Dendritic cell treated with granulocyte-macrophage colony-stimulating factor and Interleukin-4, amounts not matched to agents 40 ng/mL and 50 ng/mL, for 4 days (primary cell): ENCODE measurements at regions not wholly inside any gene's neighbourhood (a gene's known extent, or its start where the extent isn't known, plus 50 kb on each side); places are given as distances from the start of the nearest gene placed in this dataset.
"Not testable (repeated sequence)": the region's sequence is repeated elsewhere in the genome, so short reads cannot be mapped to it uniquely, and the experiment has no call there.

ENCODE experiments used
- H3K27ac Mint-ChIP-seq: one replicate; pipeline ENCODE4 v1.8.0; 2022; ENCODE audit warnings: mild to moderate bottlenecking, mixed read lengths
- H3K27me3 Mint-ChIP-seq: one replicate; pipeline ENCODE4 v1.8.0; 2022; ENCODE audit warnings: mild to moderate bottlenecking, mixed read lengths
- H3K36me3 Mint-ChIP-seq: one replicate; pipeline ENCODE4 v1.8.0; 2022; ENCODE audit warnings: low read depth, mixed read lengths
- H3K4me1 Mint-ChIP-seq: one replicate; pipeline ENCODE4 v1.8.0; 2022; ENCODE audit warnings: low read depth, mixed read lengths
- H3K4me3 Mint-ChIP-seq: one replicate; pipeline ENCODE4 v1.8.0; 2022; ENCODE audit warnings: mild to moderate bottlenecking, moderate library complexity, mixed read lengths
- H3K9me3 Mint-ChIP-seq: one replicate; pipeline ENCODE4 v1.8.0; 2022; ENCODE audit warnings: mixed read lengths
- intact Hi-C: fragments of 100-400 bp; cut with micrococcal nuclease; formaldehyde crosslinking; loops from one replicate; pipeline ENCODE4 v1.15.0; 2022

DNA sequence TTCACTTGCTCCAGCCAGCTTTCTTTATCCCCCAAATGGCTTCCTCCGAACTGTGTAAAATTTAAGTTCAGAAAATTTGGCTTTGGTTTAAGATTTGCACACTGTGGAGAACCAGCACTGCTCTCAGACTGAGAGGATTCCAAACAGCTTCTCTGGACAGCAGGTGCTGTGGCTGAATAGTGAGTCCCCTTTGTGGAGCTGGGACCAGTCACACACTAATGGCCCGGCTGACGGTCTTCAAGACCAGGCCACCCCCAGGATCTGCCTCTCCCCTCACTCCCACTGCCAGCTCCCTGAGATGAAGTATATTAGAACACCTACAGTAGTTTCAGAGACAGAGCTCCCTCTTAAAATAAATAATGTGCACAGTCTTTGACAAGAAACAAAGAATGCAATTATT, 267.3 kb downstream of the BCAT1 start:
- intact Hi-C loops: no loop called here
- peaks cover 7% of the 10 kb centered on the region for H3K4me1 Mint-ChIP-seq
- no peak overlapping the region for H3K4me3 Mint-ChIP-seq
- H3K36me3 Mint-ChIP-seq: no peaks in the 10 kb centered on the region
- no peaks in the 10 kb centered on the region for H3K27me3 Mint-ChIP-seq
- no peaks in the 10 kb centered on the region for H3K9me3 Mint-ChIP-seq
- no peak overlapping the region for H3K27ac Mint-ChIP-seq

DNA sequence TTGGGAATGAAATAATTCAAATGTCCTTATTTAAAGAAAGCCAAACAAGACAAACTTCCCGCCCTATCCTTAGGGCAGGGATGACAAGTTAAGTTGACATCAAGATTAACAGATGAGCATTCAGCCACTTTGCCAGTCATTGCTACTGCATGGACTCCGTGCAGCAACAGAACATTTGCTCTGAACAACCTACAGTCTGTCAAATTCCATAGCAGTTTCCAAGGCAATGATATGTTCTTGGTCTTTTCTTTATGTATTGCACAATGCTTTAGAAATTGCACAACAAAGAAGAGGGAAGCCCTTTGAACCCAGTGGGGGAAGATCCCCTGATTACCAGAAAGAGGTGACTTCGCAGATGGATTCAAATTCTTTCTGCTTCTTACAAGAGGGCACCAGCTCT, 269.8 kb downstream of the BCAT1 start:
- intact Hi-C loops: no loop called here
- no peak overlapping the region for H3K4me3 Mint-ChIP-seq
- no peaks in the 10 kb centered on the region for H3K9me3 Mint-ChIP-seq
- H3K4me1 Mint-ChIP-seq: peaks cover 7% of the 10 kb centered on the region
- no peaks in the 10 kb centered on the region for H3K36me3 Mint-ChIP-seq
- H3K27me3 Mint-ChIP-seq: no peaks in the 10 kb centered on the region
- H3K27ac Mint-ChIP-seq: no peak overlapping the region

DNA sequence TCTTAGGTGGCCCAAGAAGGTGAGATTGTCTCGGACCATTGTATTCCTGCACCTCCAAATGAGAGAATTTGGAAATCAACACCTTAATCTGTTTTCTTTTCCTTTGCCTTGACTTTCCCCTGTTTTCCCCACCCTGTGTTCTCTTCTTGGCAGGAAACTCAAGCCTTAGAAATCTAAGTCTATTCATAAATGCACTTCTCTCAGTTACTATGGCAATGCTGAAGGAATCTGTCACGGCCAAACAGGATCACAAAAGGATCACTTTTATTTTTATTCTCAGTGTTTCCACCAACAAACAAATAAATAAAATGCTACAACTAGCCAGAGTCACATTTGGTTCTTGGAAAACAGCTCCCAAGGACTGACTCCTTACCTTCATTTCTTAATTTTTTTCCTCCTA, 270.5 kb downstream of the BCAT1 start:
- intact Hi-C loops: no loop called here
- Mint-ChIP-seq H3K36me3 (no peaks in the 10 kb centered on the region), H3K27me3 (no peaks in the 10 kb centered on the region), H3K27ac (no peak overlapping the region), H3K4me1 (peaks cover 7% of the 10 kb centered on the region), H3K9me3 (no peaks in the 10 kb centered on the region), H3K4me3 (no peak overlapping the region)

DNA sequence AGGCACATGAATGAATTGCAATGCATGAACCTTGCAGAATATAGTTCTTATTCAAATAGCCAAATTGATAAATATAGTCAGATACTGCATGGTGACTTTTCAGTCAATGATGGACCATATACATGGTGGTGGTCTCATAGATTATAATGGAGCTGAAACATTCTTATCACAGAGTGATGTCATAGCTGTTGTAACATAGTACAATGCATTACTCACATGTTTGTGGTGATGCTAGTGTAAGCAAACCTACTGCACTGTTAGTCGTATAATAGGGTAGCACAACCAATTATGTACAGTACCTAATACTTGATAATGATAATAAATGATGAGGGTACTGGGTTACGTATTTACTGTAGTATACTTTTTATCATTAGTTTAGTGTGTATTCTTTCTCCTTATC, 280.3 kb downstream of the BCAT1 start:
- Mint-ChIP-seq H3K27ac (no peak overlapping the region), H3K36me3 (no peaks in the 10 kb centered on the region), H3K27me3 (no peaks in the 10 kb centered on the region), H3K9me3 (no peaks in the 10 kb centered on the region), H3K4me3 (no peak overlapping the region), H3K4me1 (peaks cover 12% of the 10 kb centered on the region)
- intact Hi-C loops: no loop called here

DNA sequence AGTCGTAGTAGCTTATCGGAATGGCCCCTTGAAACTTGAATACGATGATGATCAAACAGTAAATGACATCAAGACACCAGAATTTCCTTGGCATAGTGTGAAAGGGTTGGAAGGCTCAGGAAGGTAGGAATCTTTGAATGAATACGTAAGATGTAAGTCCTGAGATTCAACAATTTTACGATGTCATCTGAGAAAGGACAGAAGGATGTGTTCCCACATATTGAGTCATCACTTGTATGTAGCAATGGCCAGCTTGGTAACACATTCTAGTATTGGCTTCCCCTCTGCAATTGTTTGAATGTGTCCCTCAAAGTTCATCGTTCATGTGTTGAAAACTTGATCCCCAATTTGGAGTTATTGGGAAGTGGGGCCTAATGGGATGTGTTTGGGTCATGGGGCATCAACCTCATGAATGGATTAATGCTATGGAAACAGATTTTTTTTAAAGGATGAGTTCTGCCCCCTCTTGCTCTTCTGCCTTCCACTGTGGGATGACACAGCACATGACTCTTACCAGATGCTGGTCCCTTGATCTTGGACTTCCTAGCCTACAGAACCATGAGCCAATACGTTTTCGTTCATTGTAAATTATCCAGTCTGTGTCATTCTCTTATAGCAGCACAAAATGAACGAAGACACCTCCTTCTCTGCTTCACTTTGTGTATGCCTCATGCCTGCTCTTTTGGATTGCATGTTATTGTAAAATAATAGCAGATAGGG, 284.6 kb downstream of the BCAT1 start:
- no peak overlapping the region for H3K4me3 Mint-ChIP-seq
- no peaks in the 10 kb centered on the region for H3K36me3 Mint-ChIP-seq
- no peak overlapping the region for H3K27ac Mint-ChIP-seq
- no peaks in the 10 kb centered on the region for H3K9me3 Mint-ChIP-seq
- H3K4me1 Mint-ChIP-seq: peaks cover 43% of the 10 kb centered on the region
- intact Hi-C loops: no loop called here
- H3K27me3 Mint-ChIP-seq: no peaks in the 10 kb centered on the region

DNA sequence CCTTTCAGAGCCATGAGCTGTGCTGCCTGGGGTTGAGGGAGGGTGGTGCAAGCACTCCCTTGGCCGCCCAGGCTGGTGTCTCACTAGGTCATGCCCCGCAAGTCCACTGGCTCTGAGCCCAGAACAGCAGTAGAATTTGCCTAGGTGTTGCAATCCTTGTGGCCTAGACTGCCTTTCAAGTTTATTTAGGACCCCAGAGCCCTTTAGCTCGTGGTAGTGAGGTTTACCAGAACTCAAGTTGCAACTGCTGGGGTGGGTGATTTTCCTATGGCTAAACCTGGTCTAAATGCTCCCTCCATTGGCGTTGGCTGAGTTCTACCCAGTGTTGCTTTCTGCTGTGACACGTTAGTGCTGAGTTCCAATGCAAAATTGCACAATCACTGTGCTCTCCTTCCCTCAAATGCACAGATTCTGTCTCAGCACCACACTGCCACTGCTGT, 287.2 kb downstream of the BCAT1 start:
- Mint-ChIP-seq H3K36me3 (no peaks in the 10 kb centered on the region), H3K9me3 (no peaks in the 10 kb centered on the region), H3K4me3 (no peak overlapping the region), H3K27ac (no peak overlapping the region), H3K27me3 (no peaks in the 10 kb centered on the region), H3K4me1 (peaks cover 54% of the 10 kb centered on the region)
- intact Hi-C loops: no loop called here

DNA sequence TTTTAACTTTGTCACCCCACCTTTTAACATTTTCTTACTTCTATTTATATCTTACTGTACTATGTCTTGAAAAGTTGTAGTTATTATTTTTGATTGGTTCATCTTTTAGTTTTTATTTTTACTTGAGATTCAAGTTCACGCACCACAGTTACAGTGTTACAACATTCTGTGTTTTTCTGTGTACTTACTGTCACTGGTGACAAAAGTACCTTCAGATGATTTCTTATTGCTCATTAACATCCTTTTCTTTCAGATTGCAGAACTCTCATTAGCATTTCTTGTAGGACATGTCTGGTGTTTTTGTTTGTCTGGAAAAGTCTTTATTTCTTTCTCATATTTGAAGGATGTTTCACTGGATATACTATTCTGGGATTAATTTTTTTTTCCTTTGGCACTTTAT, 289.9 kb downstream of the BCAT1 start:
- Mint-ChIP-seq H3K27ac (no peak overlapping the region), H3K4me3 (no peak overlapping the region), H3K9me3 (no peaks in the 10 kb centered on the region), H3K36me3 (no peaks in the 10 kb centered on the region), H3K4me1 (peaks cover 46% of the 10 kb centered on the region), H3K27me3 (no peaks in the 10 kb centered on the region)
- intact Hi-C loops: no loop called here

DNA sequence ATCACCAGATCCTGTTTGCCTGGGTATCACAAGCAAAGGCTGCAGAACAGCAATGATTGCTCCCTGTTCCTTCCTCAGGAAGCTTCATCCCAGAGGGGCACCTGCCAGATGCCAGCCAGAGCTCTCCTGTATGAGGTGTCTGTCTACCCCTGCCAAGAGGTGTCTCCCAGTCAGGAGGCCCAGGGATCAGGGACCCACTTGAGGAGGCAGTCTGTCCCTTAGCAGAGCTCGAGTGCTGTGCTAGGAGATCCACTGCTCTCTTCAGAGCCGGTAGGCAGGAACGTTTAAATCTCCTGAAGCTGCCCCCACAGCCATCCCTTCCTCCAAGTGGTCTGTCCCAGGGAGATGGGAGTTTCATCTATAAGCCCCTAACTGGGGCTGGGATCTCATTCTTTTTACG, 294.6 kb downstream of the BCAT1 start:
- H3K27me3 Mint-ChIP-seq, H3K36me3 Mint-ChIP-seq, H3K9me3 Mint-ChIP-seq, H3K27ac Mint-ChIP-seq, H3K4me3 Mint-ChIP-seq, intact Hi-C loops: not testable (repeated sequence)
- peaks cover 11% of the 10 kb centered on the region for H3K4me1 Mint-ChIP-seq

DNA sequence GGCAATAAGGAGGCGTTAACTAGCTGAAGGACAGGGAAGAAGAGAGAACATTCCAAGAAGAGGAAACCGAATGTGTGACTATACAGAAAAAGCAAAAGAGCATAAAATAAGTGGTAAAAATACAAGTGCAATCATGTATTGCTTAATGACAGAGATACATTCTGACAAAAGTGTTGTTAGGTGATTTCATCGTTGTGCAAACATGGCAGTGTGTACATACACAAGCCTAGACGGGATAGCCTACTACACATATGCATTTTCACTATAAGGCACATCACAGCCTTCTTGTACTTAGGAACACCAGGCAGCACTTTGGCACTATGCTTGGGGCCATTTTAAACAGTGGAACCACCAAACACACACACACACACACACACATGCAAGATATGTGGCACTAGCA, 299.3 kb downstream of the BCAT1 start:
- H3K4me1 Mint-ChIP-seq: no peaks in the 10 kb centered on the region
- no peak overlapping the region for H3K4me3 Mint-ChIP-seq
- peaks cover 2% of the 10 kb centered on the region for H3K27me3 Mint-ChIP-seq
- no peaks in the 10 kb centered on the region for H3K9me3 Mint-ChIP-seq
- intact Hi-C loops: no loop called here
- no peaks in the 10 kb centered on the region for H3K36me3 Mint-ChIP-seq
- H3K27ac Mint-ChIP-seq: no peak overlapping the region

DNA sequence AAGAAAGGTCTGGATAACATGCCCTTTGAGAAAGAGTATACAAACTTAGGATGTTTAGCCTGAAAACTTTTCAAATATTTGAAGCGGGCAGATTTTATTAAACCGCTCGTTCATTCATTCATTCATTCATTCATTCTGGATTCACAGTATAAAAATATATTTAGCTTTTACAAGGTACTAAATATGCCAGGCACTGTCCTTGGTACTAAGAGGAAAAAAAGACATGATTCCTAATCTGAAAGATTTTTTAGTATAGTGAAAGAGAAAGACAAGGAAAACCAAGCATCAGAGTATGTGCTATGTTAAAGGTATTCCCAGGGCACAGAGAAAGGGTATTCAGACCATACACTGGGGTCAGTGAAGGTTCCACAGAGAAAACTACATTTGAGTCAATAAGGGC, 299.7 kb downstream of the BCAT1 start:
- Mint-ChIP-seq H3K27me3 (peaks cover 2% of the 10 kb centered on the region), H3K4me1 (no peaks in the 10 kb centered on the region), H3K36me3 (no peaks in the 10 kb centered on the region), H3K4me3 (no peak overlapping the region), H3K27ac (no peak overlapping the region), H3K9me3 (no peaks in the 10 kb centered on the region)
- intact Hi-C loops: no loop called here

DNA sequence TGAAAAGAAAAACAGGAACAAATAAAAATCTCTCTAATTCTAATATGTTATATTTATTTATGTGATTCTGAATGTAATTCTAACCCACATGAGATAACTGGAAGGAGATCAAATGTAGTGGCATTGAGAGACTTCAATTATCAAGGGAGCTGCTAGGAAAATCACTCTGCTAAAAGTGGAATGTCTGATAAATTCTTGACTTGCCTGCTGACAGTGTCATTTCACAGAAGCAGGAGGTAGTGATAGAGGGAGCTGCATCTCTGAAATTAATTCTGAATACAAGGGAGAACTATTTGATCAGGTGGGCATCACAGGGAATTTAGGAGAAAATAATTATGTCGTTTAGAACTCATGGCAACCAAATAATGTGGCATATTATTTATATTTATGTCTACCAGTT, 303.6 kb downstream of the BCAT1 start:
- no peak overlapping the region for H3K27ac Mint-ChIP-seq
- peaks cover 9% of the 10 kb centered on the region for H3K4me1 Mint-ChIP-seq
- intact Hi-C loops: no loop called here
- H3K27me3 Mint-ChIP-seq: no peaks in the 10 kb centered on the region
- H3K36me3 Mint-ChIP-seq: no peaks in the 10 kb centered on the region
- no peaks in the 10 kb centered on the region for H3K9me3 Mint-ChIP-seq
- no peak overlapping the region for H3K4me3 Mint-ChIP-seq

DNA sequence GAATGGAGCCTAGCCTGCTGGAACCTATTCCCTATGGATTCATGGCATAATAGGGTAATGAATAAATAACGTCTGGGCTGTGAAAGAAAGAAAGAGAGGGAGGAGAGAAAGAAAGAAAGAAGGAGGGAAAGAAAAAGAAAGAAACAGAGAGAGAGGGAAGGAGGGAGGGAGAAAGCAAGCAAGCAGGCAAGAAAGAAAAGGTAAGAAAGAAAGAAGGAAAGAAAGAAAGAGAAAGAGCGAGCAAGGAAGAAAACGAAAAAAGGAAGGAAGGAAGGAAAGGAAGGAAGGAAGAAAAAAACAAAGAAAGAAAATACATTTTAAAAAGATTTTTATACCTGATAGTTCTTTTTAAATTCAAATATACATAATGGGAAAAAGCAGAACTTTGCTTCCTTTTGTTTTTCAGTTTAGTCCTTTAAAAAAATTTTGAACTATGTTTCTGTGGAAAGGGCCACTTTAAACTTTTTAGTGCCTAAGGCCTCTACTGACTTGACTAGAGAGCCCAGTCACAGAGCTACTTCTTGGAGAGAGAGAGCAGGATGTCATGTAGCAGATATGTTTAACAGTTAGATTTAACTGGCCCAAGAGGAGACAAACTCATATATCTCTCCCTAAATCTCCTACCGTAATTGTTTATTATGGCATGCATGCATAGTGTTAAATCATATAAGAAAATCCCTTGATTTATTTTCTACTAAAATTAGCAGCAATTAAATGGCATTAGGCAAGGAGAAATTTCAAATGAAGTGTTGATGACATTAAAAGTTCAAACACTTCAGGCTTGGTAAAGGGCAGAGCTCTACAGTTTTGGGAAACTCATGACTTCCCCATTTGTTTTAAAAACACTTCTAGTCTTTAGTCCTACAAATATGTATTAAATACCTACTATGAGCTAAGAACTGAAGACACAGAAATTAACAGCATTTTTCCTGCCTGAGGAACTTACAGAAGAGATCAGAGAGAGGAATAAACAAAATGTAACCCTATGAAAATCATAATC, 305.5 kb downstream of the BCAT1 start:
- H3K36me3 Mint-ChIP-seq: no peaks in the 10 kb centered on the region
- H3K9me3 Mint-ChIP-seq: no peaks in the 10 kb centered on the region
- H3K4me1 Mint-ChIP-seq: peaks cover 9% of the 10 kb centered on the region
- peak overlapping the region; percentile 9 for H3K27ac Mint-ChIP-seq
- H3K27me3 Mint-ChIP-seq: no peaks in the 10 kb centered on the region
- H3K4me3 Mint-ChIP-seq: no peak overlapping the region
- intact Hi-C loops: no loop called here

DNA sequence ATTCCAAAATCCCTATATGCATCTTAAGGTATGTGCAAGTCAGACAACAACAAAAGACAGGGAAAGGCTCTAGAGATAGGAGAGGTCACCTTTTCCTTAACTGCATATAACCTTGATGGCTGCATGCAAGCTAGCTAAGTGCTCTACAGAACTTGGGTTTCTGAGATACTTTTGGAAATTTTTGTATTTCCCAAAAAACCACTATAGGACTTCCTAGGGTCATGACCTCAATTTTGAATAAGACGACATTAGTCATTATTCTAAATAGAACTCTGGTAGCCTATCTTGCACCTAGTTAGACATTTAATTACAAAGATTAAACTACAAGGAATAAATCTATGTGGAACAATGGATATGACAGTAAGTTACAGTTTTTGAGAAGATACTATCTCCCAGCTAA, 309.3 kb downstream of the BCAT1 start:
- no peaks in the 10 kb centered on the region for H3K9me3 Mint-ChIP-seq

DNA sequence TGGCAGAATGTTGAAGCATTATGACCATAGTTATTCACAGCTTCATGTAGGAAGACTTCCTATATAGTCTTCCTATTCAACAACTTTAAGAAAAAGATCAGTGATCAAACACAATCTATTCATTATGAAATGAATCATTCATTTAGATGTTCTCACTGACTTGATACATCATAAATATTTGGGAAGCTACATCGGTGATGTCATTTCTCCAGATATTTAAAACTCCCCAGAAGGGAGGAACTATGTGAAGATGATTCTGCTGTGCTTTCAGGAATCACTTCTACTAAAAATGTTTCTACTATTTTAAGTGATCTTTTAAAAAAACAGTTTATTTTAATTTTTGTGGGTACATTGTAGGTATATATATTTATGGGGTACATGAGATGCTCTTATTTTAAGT, 316.4 kb downstream of the BCAT1 start:
- intact Hi-C loops: no loop called here
- Mint-ChIP-seq H3K4me1 (peaks cover 19% of the 10 kb centered on the region), H3K4me3 (no peak overlapping the region)

More for the DNA sequence above, 309.3 kb downstream of the BCAT1 start:
- H3K36me3 Mint-ChIP-seq: no peaks in the 10 kb centered on the region
- no peak overlapping the region for H3K4me3 Mint-ChIP-seq
- H3K4me1 Mint-ChIP-seq: peaks cover 9% of the 10 kb centered on the region
- intact Hi-C loops: no loop called here
- H3K27me3 Mint-ChIP-seq: no peaks in the 10 kb centered on the region
- H3K27ac Mint-ChIP-seq: no peak overlapping the region

More for the DNA sequence above, 316.4 kb downstream of the BCAT1 start:
- H3K9me3 Mint-ChIP-seq: peaks cover 11% of the 10 kb centered on the region
- no peaks in the 10 kb centered on the region for H3K36me3 Mint-ChIP-seq
- H3K27ac Mint-ChIP-seq: no peak overlapping the region
- no peaks in the 10 kb centered on the region for H3K27me3 Mint-ChIP-seq
